HUES48 (cell line): ENCODE measurements at regions not wholly inside any gene's neighbourhood (a gene's known extent, or its start where the extent isn't known, plus 50 kb on each side); places are given as distances from the start of the nearest gene placed in this dataset.
"Not testable (repeated sequence)": the region's sequence is repeated elsewhere in the genome, so short reads cannot be mapped to it uniquely, and the experiment has no call there.

Experiments
- H3K27ac ChIP-seq: one replicate; pipeline ENCODE4 v1.7.0; 2013; ENCODE audit warnings: low read depth, low read length, inconsistent platforms
- H3K27me3 ChIP-seq: 2 replicates; pipeline ENCODE4 v1.6.1; 2013; ENCODE audit warnings: mild to moderate bottlenecking, low read length; ENCODE audit not compliant: control insufficient read depth, insufficient read depth
- H3K36me3 ChIP-seq: 2 replicates; pipeline ENCODE4 v1.6.1; 2013; ENCODE audit warnings: low read length; ENCODE audit not compliant: control insufficient read depth, insufficient read depth
- H3K4me1 ChIP-seq: 2 replicates; pipeline ENCODE4 v1.6.1; 2013; ENCODE audit warnings: mild to moderate bottlenecking, low read length; ENCODE audit not compliant: control insufficient read depth, insufficient read depth
- H3K4me3 ChIP-seq: 2 replicates; pipeline ENCODE4 v1.5.1; 2013; ENCODE audit warnings: mild to moderate bottlenecking, low read depth, low read length
- H3K9ac ChIP-seq: 2 replicates; pipeline ENCODE4 v1.6.1; 2013; ENCODE audit warnings: mild to moderate bottlenecking, low read depth, low read length, moderate library complexity
- H3K9me3 ChIP-seq: 2 replicates; pipeline ENCODE4 v1.6.1; 2013; ENCODE audit warnings: low read length; ENCODE audit not compliant: control insufficient read depth, insufficient read depth

- Histone ChIP-seq H3K4me3 (no peak overlapping the region), H3K27ac (no peak overlapping the region), H3K27me3 (no peaks in the 10 kb centered on the region), H3K9me3 (no peaks in the 10 kb centered on the region; the same call in 1 of the 2 replicates), H3K36me3 (no peaks in the 10 kb centered on the region), H3K9ac (no peak overlapping the region), H3K4me1 (no peaks in the 10 kb centered on the region)
Observed at GRCh38 chr5:62786099-62786498, 207.5 kb downstream of the LRRC70 start.

DNA sequence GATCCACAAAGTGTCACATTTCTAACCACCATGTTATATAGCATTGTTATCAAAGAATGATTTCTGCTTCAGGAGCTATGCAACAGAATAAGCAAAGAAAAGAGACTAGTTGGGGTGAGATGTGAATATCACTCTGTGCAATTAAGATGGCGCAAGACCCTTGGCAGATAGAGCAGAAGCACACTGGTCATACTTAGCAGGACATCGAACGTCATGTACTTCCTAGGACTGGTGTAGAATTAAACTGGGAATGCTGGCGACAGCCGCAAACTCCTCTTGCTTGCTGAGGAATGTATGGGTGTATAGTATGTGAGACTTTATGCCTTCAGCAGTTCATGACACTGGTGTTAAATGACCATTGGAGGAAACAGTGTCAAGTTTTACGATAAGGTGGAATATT lies 207.0 kb downstream of the LRRC70 start:
- H3K4me1 ChIP-seq, result no peaks in the 10 kb centered on the region
- H3K36me3 ChIP-seq, result no peaks in the 10 kb centered on the region
- H3K9me3 ChIP-seq, result no peaks in the 10 kb centered on the region
- no peak overlapping the region for H3K27ac ChIP-seq
- no peak overlapping the region for H3K4me3 ChIP-seq
- H3K9ac ChIP-seq, result no peak overlapping the region
- no peaks in the 10 kb centered on the region for H3K27me3 ChIP-seq

DNA sequence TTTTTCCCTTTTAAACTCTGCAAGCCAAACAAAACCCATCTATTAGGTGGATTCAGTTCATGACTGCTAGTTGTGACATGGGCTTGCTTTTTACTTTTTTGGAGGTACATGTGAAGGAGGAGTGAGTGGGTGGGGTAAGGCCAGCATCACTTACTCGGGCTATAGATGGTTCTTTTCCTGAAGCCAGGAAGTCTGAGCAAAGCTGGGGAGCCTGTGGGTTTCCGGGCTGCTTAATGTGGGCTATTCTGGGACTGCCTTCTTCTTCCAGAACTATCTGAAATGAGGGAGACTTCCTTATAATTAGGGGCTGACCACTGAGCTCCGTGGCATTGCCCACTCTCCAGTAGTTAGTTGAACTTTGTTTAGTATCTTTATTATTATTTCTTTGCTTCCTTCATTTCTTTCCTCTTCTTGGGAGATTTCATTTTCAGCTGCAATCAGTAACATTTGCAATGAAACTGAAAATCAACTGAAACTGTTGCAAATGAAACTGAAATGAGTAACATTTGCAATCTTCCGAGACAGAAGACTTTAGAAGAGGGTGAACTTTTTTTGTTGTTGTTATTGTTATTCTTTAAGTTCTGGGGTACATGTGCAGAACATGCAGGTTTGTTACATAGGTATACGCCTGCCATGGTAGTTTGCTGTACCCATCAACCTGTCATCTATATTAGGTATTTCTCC lies 204.9 kb downstream of the LRRC70 start:
- Histone ChIP-seq H3K27me3 (no peaks in the 10 kb centered on the region), H3K36me3 (no peaks in the 10 kb centered on the region), H3K9me3 (no peaks in the 10 kb centered on the region), H3K4me3 (no peak overlapping the region), H3K9ac (no peak overlapping the region), H3K27ac (no peak overlapping the region), H3K4me1 (no peaks in the 10 kb centered on the region; the same call in 1 of the 2 replicates)

GRCh38 chr5:62780888-62781287 lies 202.3 kb downstream of the LRRC70 start:
- Histone ChIP-seq H3K9me3 (no peaks in the 10 kb centered on the region), H3K9ac (no peak overlapping the region), H3K27me3 (no peaks in the 10 kb centered on the region), H3K27ac (no peak overlapping the region), H3K4me1 (no peaks in the 10 kb centered on the region; the same call in 1 of the 2 replicates), H3K4me3 (no peak overlapping the region), H3K36me3 (no peaks in the 10 kb centered on the region)

- Histone ChIP-seq H3K9ac (no peak overlapping the region), H3K9me3 (no peaks in the 10 kb centered on the region), H3K27me3 (no peaks in the 10 kb centered on the region), H3K27ac (no peak overlapping the region), H3K36me3 (no peaks in the 10 kb centered on the region), H3K4me3 (no peak overlapping the region), H3K4me1 (no peaks in the 10 kb centered on the region; the same call in 1 of the 2 replicates)
Observed at GRCh38 chr5:62780230-62780629, 201.6 kb downstream of the LRRC70 start.

- no peak overlapping the region for H3K27ac ChIP-seq
Observed at GRCh38 chr5:62779010-62779422, 200.4 kb downstream of the LRRC70 start.

DNA sequence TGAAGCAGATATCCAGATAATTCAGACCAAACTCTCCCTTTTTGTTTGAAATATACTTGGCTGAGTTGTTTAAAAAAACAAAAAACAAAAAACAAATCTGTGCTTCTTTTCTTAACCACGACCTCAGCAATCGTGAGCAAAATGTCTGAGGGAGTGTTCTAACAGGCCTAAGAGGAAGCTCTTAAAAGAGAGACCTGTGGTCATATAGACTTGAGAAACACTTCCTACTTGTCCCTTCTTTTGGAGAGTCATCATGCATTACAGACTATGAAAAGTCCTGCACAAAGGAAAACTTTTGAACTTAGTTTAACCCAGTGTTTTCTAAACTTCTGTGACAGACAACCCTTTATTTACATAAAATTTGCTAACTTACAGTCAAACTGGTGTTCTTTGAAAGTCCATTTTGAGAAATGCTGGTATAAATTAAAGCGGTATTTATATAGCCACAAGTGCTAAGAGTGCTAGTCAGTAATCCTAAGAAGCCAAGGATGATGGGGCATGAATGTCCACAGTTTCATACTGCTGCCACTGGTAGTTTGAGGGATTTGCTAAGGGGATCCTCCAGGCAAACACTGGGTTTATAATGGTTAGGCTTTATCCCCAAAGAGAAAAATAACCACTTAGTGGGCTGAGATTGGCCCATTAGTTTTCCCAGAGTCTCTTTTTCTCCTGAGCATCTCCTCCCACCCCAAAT lies 199.8 kb downstream of the LRRC70 start:
- no peaks in the 10 kb centered on the region for H3K36me3 ChIP-seq
- no peaks in the 10 kb centered on the region for H3K9me3 ChIP-seq
- no peaks in the 10 kb centered on the region for H3K27me3 ChIP-seq
- H3K27ac ChIP-seq, result no peak overlapping the region
- no peak overlapping the region for H3K4me3 ChIP-seq
- H3K4me1 ChIP-seq, result no peaks in the 10 kb centered on the region; the same call in 1 of the 2 replicates
- H3K9ac ChIP-seq, result no peak overlapping the region

More at GRCh38 chr5:62779010-62779422, 200.4 kb downstream of the LRRC70 start:
- Histone ChIP-seq H3K27me3 (no peaks in the 10 kb centered on the region), H3K9me3 (no peaks in the 10 kb centered on the region), H3K4me1 (no peaks in the 10 kb centered on the region; the same call in 1 of the 2 replicates), H3K4me3 (no peak overlapping the region), H3K9ac (no peak overlapping the region), H3K36me3 (no peaks in the 10 kb centered on the region)

- H3K27me3 ChIP-seq, H3K4me3 ChIP-seq, H3K36me3 ChIP-seq, H3K9ac ChIP-seq, H3K9me3 ChIP-seq, H3K4me1 ChIP-seq, H3K27ac ChIP-seq: not testable (repeated sequence)
Observed at GRCh38 chr5:62777081-62777480, 198.5 kb downstream of the LRRC70 start.

DNA sequence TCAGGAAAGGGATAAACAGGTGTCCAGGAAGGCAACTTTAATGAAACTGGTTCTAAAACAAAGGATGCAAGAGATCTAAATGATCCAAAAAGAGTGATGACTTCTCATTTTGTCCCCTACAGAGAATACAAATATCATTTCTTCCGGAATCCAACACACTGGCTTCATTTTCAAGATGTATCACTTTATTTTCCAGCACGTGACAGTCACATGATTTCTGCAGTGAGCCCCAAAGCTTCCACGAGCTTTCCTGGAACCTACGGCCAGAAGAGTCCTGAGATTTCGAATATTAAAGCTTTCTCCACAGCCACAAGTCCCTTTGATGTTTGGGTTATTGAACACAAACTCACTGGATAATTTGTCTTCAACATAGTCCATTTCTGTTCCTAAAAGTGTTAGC lies 198.0 kb downstream of the LRRC70 start:
- not testable (repeated sequence) for H3K36me3 ChIP-seq, H3K27ac ChIP-seq, H3K4me1 ChIP-seq, H3K4me3 ChIP-seq, H3K27me3 ChIP-seq, H3K9ac ChIP-seq, H3K9me3 ChIP-seq

GRCh38 chr5:62773460-62773859 lies 194.8 kb downstream of the LRRC70 start:
- no peak overlapping the region for H3K9ac ChIP-seq
- no peaks in the 10 kb centered on the region for H3K27me3 ChIP-seq
- no peaks in the 10 kb centered on the region for H3K9me3 ChIP-seq
- H3K36me3 ChIP-seq, result no peaks in the 10 kb centered on the region
- no peaks in the 10 kb centered on the region for H3K4me1 ChIP-seq
- no peak overlapping the region for H3K27ac ChIP-seq
- H3K4me3 ChIP-seq, result no peak overlapping the region

GRCh38 chr5:62771341-62771740 lies 192.7 kb downstream of the LRRC70 start:
- H3K36me3 ChIP-seq, result no peaks in the 10 kb centered on the region

More at GRCh38 chr5:62771341-62771740, 192.7 kb downstream of the LRRC70 start:
- no peak overlapping the region for H3K4me3 ChIP-seq
- H3K4me1 ChIP-seq, result no peaks in the 10 kb centered on the region
- no peak overlapping the region for H3K9ac ChIP-seq
- no peak overlapping the region for H3K27ac ChIP-seq
- H3K27me3 ChIP-seq, result no peaks in the 10 kb centered on the region
- H3K9me3 ChIP-seq, result no peaks in the 10 kb centered on the region
